AG10803 (cell line): ENCODE measurements at regions not wholly inside any gene's neighbourhood (a gene's known extent, or its start where the extent isn't known, plus 50 kb on each side); places are given as distances from the start of the nearest gene placed in this dataset.
A peak's percentile ranks its signal among the peaks of the same experiment; 100 is the strongest.

Source experiments
- DNase-seq: peaks from one replicate; pipeline ENCODE4 v3.0.0; 2010; ENCODE audit warnings: low read depth
- H3K4me3 ChIP-seq: 2 replicates; pipeline ENCODE4 v1.5.1; 2011; ENCODE audit warnings: mild to moderate bottlenecking, low read length, control low read depth
- CTCF ChIP-seq: conservative IDR thresholded peaks from 2 replicates; pipeline ENCODE4 v1.5.1; 2011; ENCODE audit warnings: mild to moderate bottlenecking, low read length, control low read depth, inconsistent platforms

- H3K4me3 ChIP-seq, result no peak overlapping the region
- peak; percentile 63 for DNase-seq
- no peak for TF ChIP-seq CTCF
Measured at GRCh38 chr7:46220066-46220630, 299.1 kb upstream of the IGFBP3 start.

GRCh38 chr7:46218461-46219200, 297.6 kb upstream of the IGFBP3 start:
- no peak for TF ChIP-seq CTCF
- no peak overlapping the region for H3K4me3 ChIP-seq
- DNase-seq, result peak; percentile 16

GRCh38 chr7:46215987-46216567, 295.0 kb upstream of the IGFBP3 start:
- H3K4me3 ChIP-seq, result no peak overlapping the region
- DNase-seq, result no peak
- no peak for TF ChIP-seq CTCF

- no peak for TF ChIP-seq CTCF
- no peak overlapping the region for H3K4me3 ChIP-seq
- DNase-seq, result no peak
Measured at GRCh38 chr7:46214526-46214925, 293.5 kb upstream of the IGFBP3 start.

- DNase-seq, result no peak
- TF ChIP-seq CTCF, result no peak
- H3K4me3 ChIP-seq, result no peak overlapping the region
Measured at GRCh38 chr7:46213154-46213537, 292.1 kb upstream of the IGFBP3 start.

- no peak overlapping the region for H3K4me3 ChIP-seq
- TF ChIP-seq CTCF, result no peak
Measured at GRCh38 chr7:46212425-46213153, 291.5 kb upstream of the IGFBP3 start.

More at GRCh38 chr7:46212425-46213153, 291.5 kb upstream of the IGFBP3 start:
- DNase-seq, result no peak
